CD4-positive, alpha-beta T cell treated with Interferon gamma for 1 hour (primary cell): ENCODE measurements at regions not wholly inside any gene's neighbourhood (a gene's known extent, or its start where the extent isn't known, plus 50 kb on each side); places are given as distances from the start of the nearest gene placed in this dataset.

Experiments used
- DNase-seq: peaks from one replicate; pipeline ENCODE4 v3.0.0-alpha.2; 2020

DNA sequence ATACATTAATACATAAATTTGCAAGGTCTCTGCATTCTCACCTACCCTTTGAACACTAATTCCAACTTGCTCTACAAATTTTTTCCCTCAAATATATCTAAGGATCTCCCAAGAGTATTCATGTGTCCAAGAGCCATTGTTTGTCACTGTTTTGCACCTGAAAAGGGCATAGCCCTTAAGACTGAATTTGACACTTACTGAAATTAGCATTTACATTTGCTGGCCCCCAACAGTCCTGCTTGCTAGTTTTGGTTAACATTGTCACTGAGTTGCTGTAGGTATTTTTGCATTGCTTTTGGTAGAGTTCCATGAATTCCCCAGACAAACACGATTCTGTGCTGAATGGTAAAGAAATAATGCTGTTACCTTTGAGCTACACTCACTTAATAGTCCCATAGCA lies 57.3 kb downstream of the KCNA4 start:
- no peak for DNase-seq

DNA sequence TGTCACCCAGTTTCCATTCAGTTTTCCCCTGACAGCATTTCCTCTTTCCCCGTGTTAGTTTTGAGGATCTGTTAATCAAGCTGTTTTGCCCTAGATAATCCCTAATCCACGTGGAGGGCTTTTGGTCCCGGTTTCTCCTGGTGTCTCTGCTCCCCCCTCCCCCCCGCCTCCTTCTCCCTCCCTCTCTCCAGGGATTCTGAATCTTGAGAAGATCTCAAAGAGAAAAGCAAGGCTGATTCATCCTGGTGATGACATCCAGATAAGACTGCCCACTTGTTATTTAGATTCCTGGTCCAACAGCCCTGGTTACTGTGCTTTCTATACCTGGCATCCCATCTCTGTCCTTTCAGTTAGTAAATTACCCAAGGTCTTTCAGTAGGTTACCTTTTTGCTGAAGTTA lies 59.4 kb downstream of the KCNA4 start:
- no peak for DNase-seq

- no peak for DNase-seq
These were observed 60.7 kb downstream of the KCNA4 start for GRCh38 chr11:29956076-29956556.

- no peak for DNase-seq
These were observed 73.5 kb downstream of the KCNA4 start for GRCh38 chr11:29943347-29943746.

GRCh38 chr11:29937526-29937925 lies 79.3 kb downstream of the KCNA4 start:
- no peak for DNase-seq

GRCh38 chr11:29934115-29934638 lies 82.7 kb downstream of the KCNA4 start:
- DNase-seq, result no peak

DNA sequence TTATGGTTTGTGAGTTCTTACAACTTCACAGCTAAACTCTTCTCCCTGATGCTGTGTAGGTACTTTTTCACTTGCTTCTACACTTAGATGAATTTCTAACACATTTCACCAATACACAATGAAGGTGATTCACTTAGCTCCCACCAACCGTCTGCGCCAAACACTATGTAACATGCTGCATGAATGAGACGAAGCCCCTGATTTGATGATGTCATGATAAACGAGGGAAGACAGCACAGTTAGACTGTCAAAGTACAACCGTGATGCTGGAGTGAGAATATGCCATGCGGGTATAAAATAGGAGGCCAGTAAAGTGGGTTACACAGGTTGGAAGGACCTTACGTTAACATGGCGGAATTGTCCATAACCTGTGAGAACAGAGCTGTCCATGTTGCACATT lies 100.8 kb downstream of the KCNA4 start:
- DNase-seq, result no peak

- DNase-seq, result no peak
These were observed 102.5 kb downstream of the KCNA4 start for GRCh38 chr11:29914203-29914930.

GRCh38 chr11:29913352-29913751 lies 103.5 kb downstream of the KCNA4 start:
- no peak for DNase-seq

DNA sequence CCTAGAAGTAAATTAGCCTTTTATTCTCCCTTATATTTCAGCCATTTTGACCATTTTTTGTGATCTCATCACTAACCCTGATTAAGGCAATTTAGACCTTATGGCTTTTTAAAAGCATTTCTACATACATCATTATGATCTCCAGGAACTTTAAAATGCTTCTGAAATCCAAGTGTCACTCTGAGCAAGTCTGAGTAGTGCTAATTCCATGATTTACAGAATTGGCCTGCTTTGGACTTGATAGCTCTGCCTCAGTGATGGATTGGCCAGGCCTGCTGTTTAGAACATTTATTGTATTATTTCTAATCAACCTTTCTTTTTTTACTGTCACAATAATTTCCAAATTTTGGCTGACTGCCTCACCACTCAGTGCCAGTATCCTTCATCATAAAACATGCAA lies 116.4 kb downstream of the KCNA4 start:
- no peak for DNase-seq

DNA sequence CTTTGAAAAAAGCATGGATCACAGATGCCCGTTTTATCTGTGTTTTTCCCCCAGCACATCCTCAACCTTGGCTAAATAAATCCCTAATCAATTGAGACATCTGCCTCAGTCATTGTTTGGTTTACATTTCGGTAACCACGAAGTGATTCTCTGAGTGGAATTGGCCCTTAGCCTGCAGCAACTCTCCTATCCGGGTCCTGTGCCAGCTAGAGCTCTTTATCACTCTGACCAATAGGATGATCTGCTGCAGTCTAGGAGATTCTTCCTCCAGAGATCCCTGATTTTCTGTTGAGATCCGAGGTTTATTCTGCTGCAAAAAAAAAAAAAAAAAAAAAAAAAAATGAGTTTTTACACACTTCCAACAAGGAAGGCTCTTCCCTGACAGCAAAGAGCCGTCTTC lies 137.3 kb downstream of the KCNA4 start:
- no peak for DNase-seq

DNA sequence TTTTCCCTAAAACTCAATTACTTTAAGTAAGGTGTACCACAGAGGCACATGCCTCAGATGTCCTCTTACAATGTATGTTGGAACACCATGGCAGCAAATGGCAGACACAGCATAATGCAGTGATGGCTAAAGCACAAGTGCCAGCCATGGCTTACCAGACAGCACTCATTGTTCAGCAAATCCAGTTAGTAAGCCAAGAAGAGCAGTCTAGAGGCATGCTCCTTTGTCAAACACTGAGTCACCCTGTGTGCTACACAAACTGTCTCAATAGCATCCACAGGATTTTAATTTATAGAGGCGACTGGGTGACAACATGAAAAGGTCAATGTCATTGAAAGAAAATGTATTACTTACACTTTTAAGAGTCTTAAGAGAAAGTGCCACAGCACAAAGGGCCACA lies 140.6 kb downstream of the KCNA4 start:
- no peak for DNase-seq

GRCh38 chr11:29847219-29847618 lies 169.6 kb downstream of the KCNA4 start:
- DNase-seq, result no peak

DNA sequence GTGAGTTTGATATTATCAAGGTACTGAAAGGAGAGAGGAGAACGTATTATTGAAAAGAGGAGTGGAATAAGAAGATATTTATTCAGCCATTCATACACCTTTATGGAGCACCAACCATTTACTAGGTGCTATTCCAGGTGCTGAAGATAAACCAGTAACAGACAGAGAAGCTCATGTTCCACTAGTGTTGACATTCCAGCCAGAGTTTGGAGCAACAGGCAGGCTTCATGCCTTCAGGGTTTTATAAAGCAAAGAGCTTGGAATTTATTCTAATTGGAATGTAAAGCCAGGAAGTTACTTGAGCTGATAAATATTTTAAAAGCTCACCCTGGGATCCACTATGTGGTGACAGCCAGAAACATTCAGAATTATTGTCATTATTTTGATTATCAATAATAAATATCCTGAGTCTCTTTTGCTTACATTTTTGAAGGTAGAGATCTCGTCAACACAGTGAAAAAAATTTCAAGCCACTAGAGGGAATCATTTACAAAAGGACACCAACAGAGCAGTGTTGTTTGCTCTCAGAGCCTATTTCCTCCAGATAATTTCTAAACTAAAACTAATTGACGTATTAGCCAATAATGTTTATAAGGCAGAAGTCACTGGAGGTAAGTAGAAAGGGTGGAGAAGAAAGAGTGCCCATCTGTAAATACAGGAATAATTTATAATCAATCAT lies 172.0 kb downstream of the KCNA4 start:
- DNase-seq, result no peak

DNA sequence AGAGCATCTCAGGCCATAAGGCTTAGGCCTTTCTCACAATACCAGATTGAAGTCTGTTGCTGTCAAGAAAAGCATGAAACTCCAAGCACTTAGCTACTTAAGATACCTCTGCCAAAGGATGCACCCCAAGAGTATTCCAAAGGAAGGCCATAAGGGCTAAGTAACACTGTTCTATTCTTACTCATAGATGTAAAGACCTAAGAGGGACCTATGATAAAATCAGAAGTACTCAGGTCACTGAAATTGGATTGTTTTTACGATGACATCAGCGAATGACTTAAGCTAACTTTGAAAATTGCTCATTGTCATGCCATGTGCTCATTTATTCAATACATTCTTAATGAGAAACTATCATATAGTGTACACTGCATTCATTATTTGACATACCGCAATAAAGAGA lies 172.8 kb downstream of the KCNA4 start:
- no peak for DNase-seq

- DNase-seq, result no peak
These were observed 174.8 kb downstream of the KCNA4 start for GRCh38 chr11:29842061-29842460.

- DNase-seq, result no peak
These were observed 190.0 kb downstream of the KCNA4 start for GRCh38 chr11:29826878-29827277.

DNA sequence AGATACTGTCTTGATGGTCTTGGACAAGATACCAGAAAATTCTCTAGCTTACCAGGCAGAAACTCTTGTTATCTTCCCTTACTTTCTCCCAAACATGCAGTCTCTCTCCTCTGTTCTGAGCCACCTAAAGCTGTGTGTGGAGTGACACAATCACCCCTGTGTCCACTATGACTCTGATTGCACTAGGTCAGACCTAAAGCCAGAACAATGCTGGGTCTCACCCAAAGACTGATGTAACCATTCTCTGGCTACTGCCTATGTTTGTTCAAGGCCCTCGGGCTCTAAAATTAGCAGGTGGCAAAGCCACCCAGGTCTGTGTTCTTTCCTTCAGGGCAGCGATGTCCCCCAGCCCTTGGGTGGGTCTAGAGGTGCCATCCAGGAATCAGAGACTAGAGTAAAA lies 200.5 kb downstream of the KCNA4 start:
- DNase-seq, result no peak

GRCh38 chr11:29809121-29809520 lies 207.7 kb downstream of the KCNA4 start:
- no peak for DNase-seq

DNA sequence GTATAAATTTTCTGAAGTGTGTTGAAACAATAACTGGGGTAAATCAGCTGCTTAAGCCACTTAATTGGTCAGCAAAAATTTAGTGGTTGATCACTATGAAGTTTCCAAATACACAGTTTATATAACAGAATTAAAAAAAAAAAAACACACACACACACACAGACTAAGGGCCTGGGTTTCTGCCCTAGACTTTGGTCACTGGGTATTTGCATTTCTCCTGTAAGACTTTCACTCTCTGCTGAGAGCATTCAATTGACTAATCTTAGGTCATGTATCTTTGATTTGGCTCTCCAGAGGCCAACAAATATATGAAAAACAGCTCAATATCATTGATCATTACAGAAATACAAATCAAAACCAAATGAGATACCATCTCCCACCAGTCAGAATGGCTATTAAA lies 214.3 kb downstream of the KCNA4 start:
- no peak for DNase-seq

DNA sequence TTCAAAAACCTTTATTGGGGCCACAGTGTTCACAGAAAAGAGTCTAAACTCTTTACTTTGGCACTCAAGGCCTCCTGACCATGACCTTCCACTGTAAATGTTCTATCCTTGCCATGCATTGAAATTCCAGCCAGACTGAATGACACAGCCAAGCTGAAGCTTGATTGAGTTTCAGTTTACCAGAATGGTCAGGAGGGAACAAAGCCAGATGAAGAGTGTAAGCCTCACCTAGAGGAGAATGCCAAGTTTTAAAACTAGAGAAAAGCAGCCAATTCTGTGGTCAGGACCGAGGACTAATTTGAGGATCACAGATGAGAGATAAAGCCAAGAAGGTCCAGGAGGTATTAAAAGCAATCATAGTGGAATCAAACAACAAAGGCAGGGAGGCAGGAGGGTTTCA lies 215.3 kb downstream of the KCNA4 start:
- DNase-seq, result no peak

DNA sequence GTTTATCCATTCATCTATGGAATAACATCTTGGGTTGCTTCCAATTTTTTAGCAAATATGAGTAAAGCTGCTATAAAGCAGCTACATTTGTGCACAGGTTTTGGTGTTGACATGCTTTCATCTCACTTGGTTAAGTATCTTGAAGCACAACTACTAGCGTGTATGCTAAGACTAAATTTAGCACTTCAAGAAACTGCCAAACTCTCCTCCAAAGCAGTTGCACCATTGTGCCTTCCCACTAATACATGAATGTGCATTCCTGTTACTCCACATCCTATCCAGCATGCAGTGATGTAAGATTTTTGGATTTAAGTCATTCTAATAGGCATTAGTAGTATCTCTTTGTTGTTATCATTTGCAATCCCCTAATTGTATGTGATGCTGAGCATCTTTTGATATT lies 230.7 kb downstream of the KCNA4 start:
- DNase-seq, result no peak

- no peak for DNase-seq
These were observed 233.3 kb downstream of the KCNA4 start for GRCh38 chr11:29783506-29783905.

DNA sequence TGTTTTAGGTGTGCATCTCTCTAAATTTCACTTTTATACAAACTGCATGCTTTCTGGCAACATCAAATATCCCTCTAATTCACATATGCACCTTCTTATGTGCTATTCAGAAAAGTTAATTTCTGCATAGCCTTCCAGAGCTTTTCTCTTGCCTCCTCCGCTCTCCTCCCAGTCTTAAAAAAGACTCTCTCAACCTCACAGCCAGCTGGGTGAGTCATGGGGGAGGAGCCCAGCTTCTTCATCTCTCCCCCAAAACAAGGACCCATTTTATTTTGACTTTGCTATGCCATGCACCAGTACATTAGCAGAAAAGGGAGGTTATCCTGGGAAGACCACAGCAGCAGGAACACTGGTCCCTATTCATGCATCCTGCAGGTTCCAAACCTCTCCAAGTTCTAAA lies 234.4 kb downstream of the KCNA4 start:
- no peak for DNase-seq

- no peak for DNase-seq
These were observed 235.6 kb downstream of the KCNA4 start for GRCh38 chr11:29781268-29781667.
